ENCODE measurements at regions not wholly inside any gene's neighbourhood (a gene's known extent, or its start where the extent isn't known, plus 50 kb on each side); places are given as distances from the start of the nearest gene placed in this dataset.

GRCh38 chr1:30284226-30284625 is 439.2 kb downstream of the MATN1 start:
- DNase-seq (ENCODE audit: low read depth): no peak
- H3K4me3 ChIP-seq (ENCODE audit: low read depth, low read length): no peak overlapping the region
- TF ChIP-seq CTCF (conservative IDR thresholded peaks at IDR 0.05; ENCODE audit: low read depth, low read length): no peak

- no peak overlapping the region for H3K4me3 ChIP-seq (ENCODE audit: low read depth, low read length)
- no peak for TF ChIP-seq CTCF (conservative IDR thresholded peaks at IDR 0.05; ENCODE audit: low read depth, low read length)
- DNase-seq (ENCODE audit: low read depth): no peak
These were observed 440.0 kb downstream of the MATN1 start for GRCh38 chr1:30283199-30283962.

GRCh38 chr1:30280572-30280971 is 442.8 kb downstream of the MATN1 start:
- no peak overlapping the region for H3K4me3 ChIP-seq (ENCODE audit: low read depth, low read length)
- TF ChIP-seq CTCF (conservative IDR thresholded peaks at IDR 0.05; ENCODE audit: low read depth, low read length): no peak
- DNase-seq (ENCODE audit: low read depth): no peak

GRCh38 chr1:30277911-30278310 is 445.5 kb downstream of the MATN1 start:
- H3K4me3 ChIP-seq (ENCODE audit: low read depth, low read length): no peak overlapping the region
- TF ChIP-seq CTCF (conservative IDR thresholded peaks at IDR 0.05; ENCODE audit: low read depth, low read length): no peak
- no peak for DNase-seq (ENCODE audit: low read depth)

- DNase-seq (ENCODE audit: low read depth): no peak
- no peak for TF ChIP-seq CTCF (conservative IDR thresholded peaks at IDR 0.05; ENCODE audit: low read depth, low read length)
- no peak overlapping the region for H3K4me3 ChIP-seq (ENCODE audit: low read depth, low read length)
These were observed 446.0 kb downstream of the MATN1 start for GRCh38 chr1:30277415-30277814.

- no peak for DNase-seq (ENCODE audit: low read depth)
- H3K4me3 ChIP-seq (ENCODE audit: low read depth, low read length): no peak overlapping the region
- no peak for TF ChIP-seq CTCF (conservative IDR thresholded peaks at IDR 0.05; ENCODE audit: low read depth, low read length)
These were observed 447.2 kb downstream of the MATN1 start for GRCh38 chr1:30275926-30276764.

All from epithelial cell of proximal tubule (primary cell).